Lung (tissue), 11 donors: ENCODE measurements at regions not wholly inside any gene's neighbourhood (a gene's known extent, or its start where the extent isn't known, plus 50 kb on each side); places are given as distances from the start of the nearest gene placed in this dataset.
"Not testable (repeated sequence)": the region's sequence is repeated elsewhere in the genome, so short reads cannot be mapped to it uniquely, and the experiment has no call there.

ENCODE experiments used
- ATAC-seq: fragments of 200-7000 bp; cut with Tn5 transposase; one replicate; pipeline ENCODE4 v1.9.1; 2020; ENCODE audit warnings: moderate number of reproducible peaks; ENCODE audit not compliant: insufficient read depth, low FRiP score
- DNase-seq, 3 donors: peaks; one replicate each; pipeline ENCODE4 v3.0.0-alpha.2; 2013 to 2017
- H3K27ac ChIP-seq, 2 donors: one replicate each; pipeline ENCODE4 v1.5.1; 2013; ENCODE audit warnings: mild to moderate bottlenecking in 2 of 2, moderate library complexity in 2 of 2, control low read depth in 1 of 2, inconsistent platforms in 1 of 2, low read depth in 1 of 2, low read length in 1 of 2
- H3K27me3 ChIP-seq, 3 donors: one replicate each; pipeline ENCODE4 v1.5.1; 2013; ENCODE audit warnings: low read length in 2 of 3; ENCODE audit not compliant: control insufficient read depth in 3 of 3, insufficient read depth in 3 of 3
- H3K36me3 ChIP-seq, 4 donors: one replicate each; pipeline ENCODE4 v1.5.1; 2013; ENCODE audit warnings: low read length in 4 of 4, mild to moderate bottlenecking in 1 of 4, moderate library complexity in 1 of 4; ENCODE audit not compliant: control insufficient read depth in 4 of 4, insufficient read depth in 4 of 4
- H3K4me1 ChIP-seq, 5 donors: one replicate each; pipeline ENCODE4 v1.5.1; 2013; ENCODE audit warnings: low read length in 5 of 5, mild to moderate bottlenecking in 2 of 5, moderate library complexity in 1 of 5; ENCODE audit not compliant: control insufficient read depth in 5 of 5, insufficient read depth in 5 of 5
- H3K4me3 ChIP-seq: one replicate; pipeline ENCODE4 v1.5.1; 2013; ENCODE audit warnings: mild to moderate bottlenecking, control low read depth, moderate library complexity
- H3K9ac ChIP-seq, 2 donors: one replicate each; pipeline ENCODE4 v1.5.1; 2013; ENCODE audit warnings: low read length in 2 of 2, control low read depth in 1 of 2; ENCODE audit not compliant: insufficient read depth in 1 of 2
- H3K9me3 ChIP-seq, 4 donors: one replicate each; pipeline ENCODE4 v1.5.1; 2013; ENCODE audit warnings: low read length in 3 of 4, mild to moderate bottlenecking in 1 of 4, moderate library complexity in 1 of 4; ENCODE audit not compliant: control insufficient read depth in 4 of 4, insufficient read depth in 3 of 4
- WGBS, 2 donors: extraction: QIAGEN DNeasy Blood & Tissue Kit; methylation state at CpG; one replicate each; pipeline ENCODE4 v1.1.7; 2013; 5-methylcytosine and 5-hydroxymethylcytosine counted together
- TF ChIP-seq, protein P1 (sequence below): IDR thresholded peaks from 2 replicates; pipeline ENCODE4 v1.5.1; 2012; ENCODE audit warnings: mild to moderate bottlenecking; ENCODE audit errors: control extremely low read depth, extremely low read depth
- donor health status: control.
- donor health status: control.
- donor health status: Bipolar disorder and iron deficiency.
- donor health status: healthy.
- donor health status: DM: yes; HTN: yes; CAD: no.

DNA sequence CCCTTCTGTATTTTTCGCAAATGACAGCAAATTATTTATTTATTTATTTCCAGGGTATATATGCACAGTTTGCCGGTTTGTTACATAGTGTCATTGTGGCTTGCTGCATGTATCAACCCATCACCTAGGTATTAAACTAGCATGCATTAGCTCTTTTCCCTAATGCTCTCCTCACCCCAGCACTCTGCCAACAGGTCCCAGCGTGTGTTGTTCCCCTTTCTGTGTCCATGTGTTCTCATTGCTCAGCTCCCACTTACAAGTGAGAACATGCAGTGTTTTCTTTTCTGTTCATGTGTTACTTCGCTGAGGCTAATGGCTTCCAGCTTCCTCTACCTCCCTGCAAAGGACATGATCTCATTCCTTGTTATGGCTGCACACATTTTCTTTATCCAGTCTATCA is 592.3 kb downstream of the TRIB2 start:
- ATAC-seq, result no peak
- no peaks in the 10 kb centered on the region for H3K4me1 ChIP-seq
- WGBS, 2 donors, result 65 to 86% methylated on average over 4 of the region's 4 CpGs
- no peaks in the 10 kb centered on the region for H3K27me3 ChIP-seq
- no peaks in the 10 kb centered on the region for H3K36me3 ChIP-seq
- no peak for DNase-seq
- TF ChIP-seq, protein P1, sequence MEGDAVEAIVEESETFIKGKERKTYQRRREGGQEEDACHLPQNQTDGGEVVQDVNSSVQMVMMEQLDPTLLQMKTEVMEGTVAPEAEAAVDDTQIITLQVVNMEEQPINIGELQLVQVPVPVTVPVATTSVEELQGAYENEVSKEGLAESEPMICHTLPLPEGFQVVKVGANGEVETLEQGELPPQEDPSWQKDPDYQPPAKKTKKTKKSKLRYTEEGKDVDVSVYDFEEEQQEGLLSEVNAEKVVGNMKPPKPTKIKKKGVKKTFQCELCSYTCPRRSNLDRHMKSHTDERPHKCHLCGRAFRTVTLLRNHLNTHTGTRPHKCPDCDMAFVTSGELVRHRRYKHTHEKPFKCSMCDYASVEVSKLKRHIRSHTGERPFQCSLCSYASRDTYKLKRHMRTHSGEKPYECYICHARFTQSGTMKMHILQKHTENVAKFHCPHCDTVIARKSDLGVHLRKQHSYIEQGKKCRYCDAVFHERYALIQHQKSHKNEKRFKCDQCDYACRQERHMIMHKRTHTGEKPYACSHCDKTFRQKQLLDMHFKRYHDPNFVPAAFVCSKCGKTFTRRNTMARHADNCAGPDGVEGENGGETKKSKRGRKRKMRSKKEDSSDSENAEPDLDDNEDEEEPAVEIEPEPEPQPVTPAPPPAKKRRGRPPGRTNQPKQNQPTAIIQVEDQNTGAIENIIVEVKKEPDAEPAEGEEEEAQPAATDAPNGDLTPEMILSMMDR, result no peak
- H3K27ac ChIP-seq, result no peak overlapping the region
- no peak overlapping the region for H3K4me3 ChIP-seq
- H3K9ac ChIP-seq, result no peak overlapping the region
- H3K9me3 ChIP-seq, result peaks cover 0 to 2% (median 0%) of the 10 kb centered on the region in 4 donors

DNA sequence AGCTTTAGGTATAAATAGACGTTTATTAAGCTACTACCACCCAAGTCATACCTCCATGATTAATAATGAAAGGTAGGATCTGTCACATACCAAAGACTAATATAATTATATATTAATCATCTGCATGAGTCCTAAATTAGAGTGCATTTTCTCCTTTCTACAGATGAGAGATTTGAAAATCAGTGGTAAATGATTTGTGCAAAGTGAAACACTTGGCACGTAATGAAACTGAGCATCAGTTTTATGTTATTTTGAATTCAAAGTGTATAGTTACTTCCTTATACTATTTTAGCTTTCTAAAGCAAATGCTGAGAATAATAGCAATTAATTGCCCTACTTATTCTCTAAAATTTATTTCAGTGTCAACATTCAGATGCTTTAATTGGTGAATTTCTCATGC is 615.3 kb downstream of the TRIB2 start:
- H3K4me1 ChIP-seq, result no peaks in the 10 kb centered on the region
- H3K27me3 ChIP-seq, result no peaks in the 10 kb centered on the region
- no peaks in the 10 kb centered on the region for H3K36me3 ChIP-seq
- H3K9ac ChIP-seq, result no peak overlapping the region
- TF ChIP-seq, protein P1, result no peak
- H3K9me3 ChIP-seq, result no peaks in the 10 kb centered on the region
- WGBS, 2 donors, result 62 to 66% methylated on average over 2 of the region's 2 CpGs
- ATAC-seq (no peak), DNase-seq (no peak)
- H3K4me3 ChIP-seq, result no peak overlapping the region
- H3K27ac ChIP-seq, result no peak overlapping the region

DNA sequence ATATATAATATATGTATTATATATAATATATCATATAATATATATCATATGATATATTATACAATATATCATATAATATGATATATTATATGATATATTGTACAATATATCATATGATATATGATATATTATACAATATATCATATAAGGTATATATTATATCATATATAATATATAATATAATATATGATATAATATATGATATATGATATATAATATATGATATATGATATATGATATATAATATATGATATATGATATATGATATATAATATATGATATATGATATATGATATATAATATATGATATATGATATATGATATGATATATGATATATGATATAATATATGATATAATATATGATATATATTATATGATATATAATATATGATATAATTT is 617.3 kb downstream of the TRIB2 start:
- not testable (repeated sequence) for DNase-seq, H3K4me3 ChIP-seq, H3K27ac ChIP-seq, H3K27me3 ChIP-seq, ATAC-seq, H3K36me3 ChIP-seq, H3K4me1 ChIP-seq, H3K9me3 ChIP-seq, H3K9ac ChIP-seq

DNA sequence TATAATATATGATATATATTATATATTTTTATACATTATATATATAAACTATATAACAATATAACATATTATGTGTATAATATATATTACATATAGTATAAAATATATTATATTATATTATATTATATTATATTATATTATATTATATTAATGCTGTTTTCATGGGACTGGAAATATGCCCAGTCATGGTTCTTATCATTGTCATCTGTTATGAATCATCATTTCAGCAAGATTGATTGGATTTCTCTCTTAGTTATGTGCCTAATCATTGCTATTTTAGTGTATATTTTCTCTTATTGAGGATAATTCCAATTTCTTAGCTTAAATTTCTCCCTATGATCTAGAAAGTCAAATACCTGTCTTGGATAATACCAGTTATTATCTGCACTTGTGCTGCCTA is 617.8 kb downstream of the TRIB2 start:
- DNase-seq (no peak), ATAC-seq (no peak)
- Histone ChIP-seq H3K27me3 (no peaks in the 10 kb centered on the region), H3K9ac (no peak overlapping the region), H3K4me1 (no peaks in the 10 kb centered on the region), H3K27ac (no peak overlapping the region), H3K9me3 (no peaks in the 10 kb centered on the region), H3K4me3 (no peak overlapping the region), H3K36me3 (no peaks in the 10 kb centered on the region)
- TF ChIP-seq, protein P1, result no peak
